ENCODE measurements at regions not wholly inside any gene's neighbourhood (a gene's known extent, or its start where the extent isn't known, plus 50 kb on each side); places are given as distances from the start of the nearest gene placed in this dataset.
"Not testable (repeated sequence)": the region's sequence is repeated elsewhere in the genome, so short reads cannot be mapped to it uniquely, and the experiment has no call there.

- DNase-seq = no peak
Measured at GRCh38 chr2:175312137-175312536, 130.6 kb upstream of the ATP5MC3 start.

GRCh38 chr2:175310813-175311504, 129.4 kb upstream of the ATP5MC3 start:
- DNase-seq = no peak

GRCh38 chr2:175309799-175310198, 128.3 kb upstream of the ATP5MC3 start:
- no peak for DNase-seq

GRCh38 chr2:175308005-175308404, 126.5 kb upstream of the ATP5MC3 start:
- DNase-seq = no peak

GRCh38 chr2:175304541-175304940, 123.0 kb upstream of the ATP5MC3 start:
- DNase-seq = no peak

GRCh38 chr2:175293776-175294175, 112.3 kb upstream of the ATP5MC3 start:
- no peak for DNase-seq

GRCh38 chr2:175293195-175293594, 111.7 kb upstream of the ATP5MC3 start:
- DNase-seq = no peak

GRCh38 chr2:175282886-175283285, 101.4 kb upstream of the ATP5MC3 start:
- DNase-seq = no peak

GRCh38 chr2:175282300-175282699, 100.8 kb upstream of the ATP5MC3 start:
- no peak for DNase-seq

GRCh38 chr2:175277772-175278171, 96.3 kb upstream of the ATP5MC3 start:
- no peak for DNase-seq

- DNase-seq = no peak
Measured at GRCh38 chr2:175275539-175275938, 94.0 kb upstream of the ATP5MC3 start.

- DNase-seq = no peak
Measured at GRCh38 chr2:175259164-175259563, 77.7 kb upstream of the ATP5MC3 start.

GRCh38 chr2:175256806-175257585, 75.5 kb upstream of the ATP5MC3 start:
- DNase-seq = no peak

- DNase-seq = not testable (repeated sequence)
Measured at GRCh38 chr2:175256391-175256790, 74.9 kb upstream of the ATP5MC3 start.

GRCh38 chr2:175253871-175254270, 72.4 kb upstream of the ATP5MC3 start:
- no peak for DNase-seq

GRCh38 chr2:175251425-175252041, 70.0 kb upstream of the ATP5MC3 start:
- no peak for DNase-seq

- no peak for DNase-seq
Measured at GRCh38 chr2:175247159-175247558, 65.6 kb upstream of the ATP5MC3 start.

- no peak for DNase-seq
Measured at GRCh38 chr2:175244697-175245096, 63.2 kb upstream of the ATP5MC3 start.

GRCh38 chr2:175241691-175242090, 60.2 kb upstream of the ATP5MC3 start:
- DNase-seq = no peak

- not testable (repeated sequence) for DNase-seq
Measured at GRCh38 chr2:175240033-175240432, 58.5 kb upstream of the ATP5MC3 start.

- no peak for DNase-seq
Measured at GRCh38 chr2:175236930-175237329, 55.4 kb upstream of the ATP5MC3 start.

GRCh38 chr2:175234650-175235049, 53.1 kb upstream of the ATP5MC3 start:
- no peak for DNase-seq

GRCh38 chr2:175234153-175234552, 52.6 kb upstream of the ATP5MC3 start:
- no peak for DNase-seq

- DNase-seq = no peak
Measured at GRCh38 chr2:175233135-175233719, 51.7 kb upstream of the ATP5MC3 start.

Data from stimulated activated CD4-positive, alpha-beta T cell treated with anti-CD3 and anti-CD28 coated beads, Interleukin-4, amount 100 ng/mL, for 4 hours (primary cell).